Mammary epithelial cell (primary cell): ENCODE measurements at regions not wholly inside any gene's neighbourhood (a gene's known extent, or its start where the extent isn't known, plus 50 kb on each side); places are given as distances from the start of the nearest gene placed in this dataset.

Source experiments
- EZH2 ChIP-seq: IDR thresholded peaks from 2 replicates; pipeline ENCODE4 v1.6.1; 2012; ENCODE audit warnings: low read length, inconsistent platforms, borderline replicate concordance
- TF ChIP-seq, protein P1 (sequence below), 2 donors: IDR thresholded peaks in 1 of 2; conservative IDR thresholded peaks in 1 of 2; 2 replicates each; pipeline ENCODE4 v1.5.1; 2011 to 2012; ENCODE audit warnings: inconsistent platforms in 2 of 2, low read length in 2 of 2, mild to moderate bottlenecking in 2 of 2, control low read depth in 1 of 2, low read depth in 1 of 2; ENCODE audit not compliant: insufficient read depth in 1 of 2; ENCODE audit errors: extremely low read depth in 1 of 2

DNA sequence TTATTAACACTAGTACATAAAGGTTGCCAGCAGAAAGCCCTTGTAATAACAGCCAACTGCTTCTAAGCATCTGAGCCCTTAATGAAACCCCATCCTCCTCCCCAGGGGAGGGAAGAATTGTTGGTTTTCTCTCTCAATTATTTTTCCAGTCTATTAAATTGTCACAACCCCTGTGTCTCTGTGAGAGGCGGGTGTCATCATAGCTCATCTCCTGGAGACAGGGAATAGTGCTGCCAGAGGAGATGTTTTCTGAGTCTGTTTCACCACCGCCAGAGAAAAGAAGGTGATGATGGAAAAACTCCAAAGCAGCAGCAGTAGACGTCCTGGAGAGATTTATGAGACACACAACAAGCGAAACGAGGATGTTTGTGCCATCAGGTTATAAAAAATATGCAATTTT is 271.1 kb upstream of the NMUR2 start:
- TF ChIP-seq, protein P1, sequence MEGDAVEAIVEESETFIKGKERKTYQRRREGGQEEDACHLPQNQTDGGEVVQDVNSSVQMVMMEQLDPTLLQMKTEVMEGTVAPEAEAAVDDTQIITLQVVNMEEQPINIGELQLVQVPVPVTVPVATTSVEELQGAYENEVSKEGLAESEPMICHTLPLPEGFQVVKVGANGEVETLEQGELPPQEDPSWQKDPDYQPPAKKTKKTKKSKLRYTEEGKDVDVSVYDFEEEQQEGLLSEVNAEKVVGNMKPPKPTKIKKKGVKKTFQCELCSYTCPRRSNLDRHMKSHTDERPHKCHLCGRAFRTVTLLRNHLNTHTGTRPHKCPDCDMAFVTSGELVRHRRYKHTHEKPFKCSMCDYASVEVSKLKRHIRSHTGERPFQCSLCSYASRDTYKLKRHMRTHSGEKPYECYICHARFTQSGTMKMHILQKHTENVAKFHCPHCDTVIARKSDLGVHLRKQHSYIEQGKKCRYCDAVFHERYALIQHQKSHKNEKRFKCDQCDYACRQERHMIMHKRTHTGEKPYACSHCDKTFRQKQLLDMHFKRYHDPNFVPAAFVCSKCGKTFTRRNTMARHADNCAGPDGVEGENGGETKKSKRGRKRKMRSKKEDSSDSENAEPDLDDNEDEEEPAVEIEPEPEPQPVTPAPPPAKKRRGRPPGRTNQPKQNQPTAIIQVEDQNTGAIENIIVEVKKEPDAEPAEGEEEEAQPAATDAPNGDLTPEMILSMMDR (conservative IDR thresholded peaks at IDR 0.05 in 1 of 2, IDR thresholded peaks at IDR 0.05 in 1 of 2; ENCODE audit: extremely low read depth in 1 of 2, insufficient read depth in 1 of 2, low read depth in 1 of 2, low read length in 2 of 2): no peak
- no peak for TF ChIP-seq EZH2
